HG03196 (cell line): ENCODE measurements at regions not wholly inside any gene's neighbourhood (a gene's known extent, or its start where the extent isn't known, plus 50 kb on each side); places are given as distances from the start of the nearest gene placed in this dataset.
"Not testable (repeated sequence)": the region's sequence is repeated elsewhere in the genome, so short reads cannot be mapped to it uniquely, and the experiment has no call there.

Source experiments
- ATAC-seq: cut with Tn5 transposase; IDR thresholded peaks from one replicate; pipeline ENCODE4 v1.9.1; 2021; ENCODE audit not compliant: unreplicated experiment

DNA sequence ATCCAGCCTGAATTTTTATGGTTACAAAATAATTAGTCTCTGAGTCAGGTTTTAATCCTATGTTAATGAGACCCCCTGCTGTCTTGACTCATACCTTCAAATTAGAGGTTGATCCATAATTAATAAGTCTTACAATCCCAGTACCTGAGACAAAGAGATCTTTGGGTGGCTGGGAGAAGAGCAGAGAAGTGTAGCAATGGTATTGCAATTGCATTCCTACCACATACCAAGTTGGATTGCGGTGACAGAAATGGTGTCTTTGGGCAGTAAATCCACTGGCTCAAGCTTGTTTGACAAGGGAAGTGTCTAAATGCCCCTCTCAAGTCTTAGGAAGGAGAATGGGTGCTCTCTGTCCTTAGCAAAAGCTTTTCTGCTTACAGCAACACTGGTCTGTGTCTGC lies 150.4 kb downstream of the BTBD3 start:
- no peak for ATAC-seq

DNA sequence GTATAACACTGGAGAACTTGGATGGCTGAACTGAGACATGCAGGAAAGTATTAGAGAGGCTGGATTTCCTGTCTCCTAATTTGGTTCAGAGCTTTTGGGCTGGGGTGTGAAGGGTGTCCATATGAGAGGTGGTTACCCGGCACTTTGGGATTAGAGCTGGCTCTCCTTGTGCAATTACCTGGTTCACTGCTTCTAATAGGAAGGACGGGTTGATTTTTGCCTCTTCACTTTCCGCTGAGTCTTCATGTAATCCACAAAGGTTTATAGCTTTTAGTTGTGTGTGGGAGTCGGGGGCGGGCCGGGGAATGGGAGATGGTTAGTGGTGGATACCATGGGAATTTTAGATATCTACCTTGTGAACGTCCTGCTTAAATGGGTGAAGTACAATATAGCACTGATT lies 151.5 kb downstream of the BTBD3 start:
- ATAC-seq: no peak

DNA sequence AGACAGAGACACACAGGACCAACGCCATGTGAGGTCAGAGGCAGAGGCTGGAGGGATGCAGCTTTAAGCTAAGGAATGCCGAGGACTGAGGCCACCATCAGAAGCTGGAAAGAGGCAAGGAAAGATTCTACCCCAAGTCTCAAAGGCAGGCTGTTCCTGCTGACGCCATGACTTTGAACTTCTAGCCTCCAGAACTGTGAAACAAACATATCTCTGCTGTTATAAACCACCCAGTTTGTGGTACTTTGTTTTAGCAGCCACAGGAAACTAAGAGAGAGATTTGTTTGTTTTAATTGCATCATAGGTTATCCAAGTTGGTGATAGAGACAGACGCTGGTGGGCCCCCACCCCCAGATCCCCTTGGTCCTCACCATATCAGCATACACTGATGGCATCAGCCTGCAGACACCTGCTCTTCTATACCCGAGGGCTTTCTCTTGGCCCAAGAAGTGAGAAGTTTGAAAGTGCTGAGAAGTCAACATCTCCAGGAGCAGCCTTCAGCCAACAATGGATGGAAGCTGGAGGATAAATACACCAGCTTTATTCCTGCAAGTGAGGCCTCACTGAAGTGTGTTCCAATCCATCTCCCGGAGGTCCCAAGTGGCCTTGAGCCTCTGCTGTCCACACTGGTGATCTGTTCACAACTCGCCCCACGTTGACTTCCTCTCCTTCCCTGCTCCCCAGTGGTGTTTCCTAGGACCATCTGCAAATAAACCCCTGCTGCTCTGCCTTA lies 154.7 kb downstream of the BTBD3 start:
- ATAC-seq: no peak

DNA sequence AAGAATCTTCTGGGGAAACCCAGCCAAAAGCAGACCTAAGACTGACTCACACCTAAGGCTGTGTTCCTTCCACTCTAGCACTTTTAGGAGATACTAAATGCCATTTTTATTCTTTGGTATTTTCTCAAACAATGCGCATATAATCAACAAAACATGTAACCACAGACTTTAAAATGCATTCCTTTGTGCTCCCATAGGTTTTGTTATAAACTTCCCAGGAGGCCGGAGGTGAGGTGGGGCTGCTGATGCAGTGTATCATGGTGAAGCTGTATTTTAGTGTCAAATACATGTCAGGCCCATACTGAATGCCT lies 155.2 kb downstream of the BTBD3 start:
- no peak for ATAC-seq

GRCh38 chr20:12074111-12074655 lies 156.5 kb downstream of the BTBD3 start:
- ATAC-seq: no peak

- ATAC-seq: no peak
These were observed 158.5 kb downstream of the BTBD3 start for GRCh38 chr20:12076200-12076599.

GRCh38 chr20:12077875-12078274 lies 160.2 kb downstream of the BTBD3 start:
- ATAC-seq: no peak

GRCh38 chr20:12079490-12079889 lies 161.8 kb downstream of the BTBD3 start:
- ATAC-seq: no peak

DNA sequence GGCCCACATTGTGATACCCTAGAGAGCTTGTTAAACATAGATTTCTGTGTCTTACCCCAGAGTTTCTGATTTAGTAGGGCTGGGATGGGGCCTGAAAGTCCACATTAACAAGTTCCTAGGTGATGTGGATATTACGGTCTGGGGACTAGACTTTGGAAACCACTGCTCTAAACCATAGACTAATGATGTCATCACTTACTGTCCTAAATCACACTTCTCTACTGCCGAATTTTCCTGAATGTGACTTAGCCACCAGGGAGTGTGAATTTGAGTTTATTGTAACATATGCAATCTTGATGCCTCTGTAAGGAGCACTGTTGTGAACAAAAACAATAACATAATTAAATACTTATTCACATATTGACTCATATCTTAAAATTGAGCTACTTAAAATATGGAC lies 165.6 kb downstream of the BTBD3 start:
- ATAC-seq: no peak

DNA sequence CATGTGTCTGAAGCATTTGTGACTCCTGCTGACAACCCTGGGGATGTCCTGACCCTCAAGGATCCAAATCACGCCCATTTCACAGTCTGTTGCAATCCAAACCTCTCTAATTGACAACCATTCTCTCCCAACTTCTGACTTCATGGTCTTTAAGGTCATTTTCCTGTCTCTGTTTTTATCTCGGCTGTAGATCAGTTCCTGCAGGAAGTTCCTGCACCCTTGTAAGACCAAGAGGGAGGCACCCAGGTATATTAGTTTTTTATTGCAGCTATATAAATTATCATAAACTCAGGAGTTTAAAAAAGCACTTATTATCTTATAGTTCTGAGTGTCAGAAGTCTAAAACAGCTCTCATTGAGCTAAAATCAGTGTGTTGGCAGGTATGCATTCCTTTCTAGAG lies 166.8 kb downstream of the BTBD3 start:
- no peak for ATAC-seq

DNA sequence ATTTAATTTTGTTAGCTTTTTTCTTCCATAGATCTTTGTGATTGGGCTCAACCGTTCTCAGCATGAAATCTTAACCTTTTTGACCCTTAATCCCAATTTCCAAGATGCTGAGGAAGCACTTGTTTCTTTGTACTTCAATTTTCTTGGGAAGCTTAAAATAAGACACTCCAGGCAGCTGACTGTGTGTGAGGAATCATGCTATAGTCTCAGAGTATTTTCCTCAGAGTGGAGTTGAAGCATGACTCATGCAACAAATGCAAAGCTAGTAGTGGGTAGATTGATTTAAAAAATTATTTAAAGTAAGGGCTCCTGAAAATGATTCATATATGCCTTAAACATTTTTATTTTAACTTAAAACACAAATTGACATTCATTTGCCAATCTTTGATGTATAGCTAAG lies 168.7 kb downstream of the BTBD3 start:
- ATAC-seq: no peak

DNA sequence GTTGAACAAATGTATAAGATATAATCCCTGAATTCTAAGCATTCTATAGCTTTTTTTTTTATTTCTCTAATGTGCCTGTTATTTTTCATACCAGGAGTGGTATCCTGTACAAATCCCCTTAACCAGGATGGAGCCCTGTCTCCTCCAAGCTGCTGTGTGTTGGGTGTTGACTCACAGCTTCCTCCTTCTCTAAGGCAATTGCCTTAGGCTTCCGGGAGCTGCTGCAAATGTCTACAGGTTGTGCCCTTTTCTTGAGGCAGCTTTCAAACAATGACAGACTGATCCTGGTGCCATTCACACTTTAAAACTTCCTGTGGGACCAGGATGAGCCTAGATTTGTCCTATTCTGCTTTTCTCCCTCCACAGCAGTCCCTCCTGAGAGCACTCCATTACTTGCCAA lies 173.2 kb downstream of the BTBD3 start:
- ATAC-seq: no peak

GRCh38 chr20:12093057-12093796 lies 175.5 kb downstream of the BTBD3 start:
- ATAC-seq: no peak

DNA sequence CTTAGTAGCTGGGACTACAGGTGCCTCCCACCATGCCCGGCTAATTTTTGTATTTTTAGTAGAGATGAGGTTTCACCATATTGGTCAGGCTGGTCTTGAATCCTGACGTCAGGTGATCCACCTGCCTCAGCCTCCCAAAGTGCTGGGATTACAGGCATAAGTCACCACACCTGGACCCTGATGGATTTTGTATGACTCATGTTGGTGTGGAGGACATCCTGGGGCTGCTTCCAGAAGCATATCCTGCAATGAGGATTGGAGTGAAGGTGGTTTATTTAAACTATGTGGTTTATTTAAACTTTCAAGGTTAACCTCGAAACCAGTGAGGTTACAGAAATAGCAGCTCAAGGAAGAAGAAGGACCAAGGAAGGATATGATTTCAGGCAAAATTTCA lies 176.1 kb downstream of the BTBD3 start:
- not testable (repeated sequence) for ATAC-seq

GRCh38 chr20:12095180-12095920 lies 177.7 kb downstream of the BTBD3 start:
- ATAC-seq: no peak

DNA sequence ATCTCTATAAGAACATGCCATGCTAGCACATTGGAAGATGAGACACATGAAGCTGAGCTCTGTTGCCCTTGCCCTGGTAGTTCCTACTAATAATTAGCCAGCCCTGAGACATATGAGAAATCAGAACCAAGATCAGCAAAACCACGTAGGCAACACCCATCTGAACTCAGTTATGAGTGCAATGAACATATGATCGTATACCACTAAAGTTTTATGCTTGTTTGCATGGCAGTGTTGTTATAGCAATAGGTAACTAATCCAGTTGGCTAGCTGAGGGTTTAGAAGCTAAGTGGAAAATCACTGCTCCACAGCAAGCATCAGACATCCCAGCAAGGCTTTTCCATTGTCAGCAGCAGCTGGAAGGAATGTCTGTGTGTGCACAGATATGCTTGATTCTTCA lies 180.7 kb downstream of the BTBD3 start:
- ATAC-seq: no peak

- ATAC-seq: no peak
These were observed 191.2 kb downstream of the BTBD3 start for GRCh38 chr20:12108846-12109245.

DNA sequence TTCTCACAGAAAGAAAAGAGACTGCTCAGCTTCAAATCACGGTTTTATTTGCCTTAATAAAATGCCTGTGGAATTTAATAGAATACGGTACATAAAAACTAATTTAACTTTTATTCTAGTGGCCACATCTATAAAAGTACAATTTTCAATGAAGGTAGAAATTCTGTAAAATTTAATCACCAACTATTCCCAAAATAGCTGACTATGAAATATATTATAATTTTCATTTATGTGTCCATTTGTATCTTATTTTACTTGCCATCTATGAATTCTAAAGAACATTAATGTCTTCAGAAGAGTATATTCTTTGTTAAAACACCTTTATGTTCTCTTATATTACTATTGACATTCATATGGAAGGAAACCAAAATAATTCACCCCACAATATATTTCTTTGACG lies 192.6 kb downstream of the BTBD3 start:
- ATAC-seq: no peak

DNA sequence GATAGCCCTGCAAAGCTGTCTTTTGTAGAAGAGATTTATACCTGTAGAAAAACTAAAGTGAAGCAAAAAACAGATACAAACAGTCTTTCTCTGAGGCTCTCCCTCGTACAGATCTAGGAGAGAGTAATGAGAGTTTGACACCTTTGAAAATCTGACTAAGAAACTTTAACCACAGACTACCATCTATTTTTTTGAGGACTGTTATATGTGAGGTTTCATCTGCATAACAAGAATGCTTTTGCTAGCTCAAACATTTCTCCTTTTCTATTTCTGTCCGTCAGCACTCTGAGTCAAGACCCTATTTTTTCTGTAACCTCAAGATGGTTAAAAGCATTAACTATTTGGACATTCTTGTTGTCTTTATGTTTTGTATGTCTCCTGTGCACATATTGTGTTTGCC lies 193.0 kb downstream of the BTBD3 start:
- ATAC-seq: no peak

GRCh38 chr20:12111431-12112088 lies 193.9 kb downstream of the BTBD3 start:
- no peak for ATAC-seq

- no peak for ATAC-seq
These were observed 194.4 kb downstream of the BTBD3 start for GRCh38 chr20:12112089-12112474.
